GM12892 (cell line): ENCODE measurements at regions not wholly inside any gene's neighbourhood (a gene's known extent, or its start where the extent isn't known, plus 50 kb on each side); places are given as distances from the start of the nearest gene placed in this dataset.

Experiments
- DNase-seq: peaks from one replicate; pipeline ENCODE4 v3.0.0; 2011; ENCODE audit not compliant: insufficient read length
- FAIRE-seq: peaks from 2 replicates; lab custom pipeline; 2011; peaks lifted over from hg19 to GRCh38; lab: Jason Lieb, UNC
- POLR2A ChIP-seq: IDR thresholded peaks from 2 replicates; pipeline ENCODE4 v1.6.1; 2011; ENCODE audit warnings: low read depth, low read length, control low read depth
- POLR2AphosphoS5 ChIP-seq: IDR thresholded peaks from 2 replicates; pipeline ENCODE4 v1.6.1; 2011; ENCODE audit warnings: low read depth, low read length, control low read depth
- TAF1 ChIP-seq: IDR thresholded peaks from 2 replicates; pipeline ENCODE4 v1.6.1; 2011; ENCODE audit warnings: low read depth, mild to moderate bottlenecking, control low read depth, low read length, borderline replicate concordance

DNA sequence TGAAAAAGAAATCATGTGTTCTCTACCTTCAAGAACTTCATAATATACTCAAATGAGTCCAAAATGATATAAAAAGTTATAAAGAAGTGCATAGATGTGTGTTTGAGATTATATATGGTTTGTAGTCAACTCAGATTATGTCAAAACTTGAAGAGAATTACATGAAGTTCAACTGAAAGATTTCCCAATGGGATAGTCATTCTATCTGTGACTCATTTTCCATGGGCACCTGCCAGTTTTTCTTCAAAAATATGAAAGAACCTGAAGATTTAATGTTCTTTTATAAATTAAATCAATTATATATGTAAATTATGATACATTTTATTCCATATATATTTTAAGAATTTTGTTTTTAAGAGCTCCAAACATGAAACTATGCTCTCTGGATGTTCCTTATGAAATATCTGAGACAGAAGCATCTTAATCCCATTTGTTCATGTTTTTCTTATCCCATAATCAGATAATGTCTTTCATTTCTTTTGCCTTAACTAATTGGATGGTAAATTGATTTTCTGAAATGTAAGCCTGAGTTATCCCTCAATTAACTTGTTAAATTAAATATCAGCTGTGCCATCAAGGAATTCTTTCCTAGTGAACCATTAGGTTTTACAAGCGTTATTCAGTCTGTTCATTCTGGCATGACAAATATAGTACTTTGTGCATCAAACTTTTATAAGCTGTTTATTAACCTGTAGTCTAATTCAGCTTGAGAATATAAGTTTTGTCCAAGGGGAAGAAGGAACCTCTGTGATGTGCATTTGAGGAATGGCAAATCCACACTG, 387.1 kb downstream of the IPMK start:
- FAIRE-seq: no peak
- TF ChIP-seq POLR2AphosphoS5: no peak
- TF ChIP-seq TAF1: no peak
- no peak for TF ChIP-seq POLR2A

DNA sequence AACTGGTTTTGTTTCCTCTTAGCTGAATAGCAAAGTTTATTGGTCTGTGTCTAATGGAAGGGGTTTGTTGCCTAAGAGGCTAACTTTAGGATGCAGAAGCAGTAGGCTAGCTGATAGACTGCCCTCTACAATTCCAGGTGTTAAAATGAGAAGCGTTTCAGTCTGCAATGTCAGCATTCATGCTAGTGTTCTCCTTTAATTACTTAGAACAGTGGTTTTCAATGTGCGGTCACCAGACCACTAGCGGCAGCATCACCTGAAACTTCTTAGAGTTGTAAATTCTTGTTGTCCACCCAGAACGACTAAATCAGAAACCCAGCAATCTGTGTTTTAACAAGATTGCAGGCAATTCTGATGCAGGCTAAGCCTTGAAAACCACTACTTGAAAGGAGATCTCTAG, 392.9 kb downstream of the IPMK start:
- FAIRE-seq: no peak
- no peak for TF ChIP-seq POLR2A
- no peak for TF ChIP-seq POLR2AphosphoS5
- no peak for DNase-seq

More for the DNA sequence above, 387.1 kb downstream of the IPMK start:
- no peak for DNase-seq

DNA sequence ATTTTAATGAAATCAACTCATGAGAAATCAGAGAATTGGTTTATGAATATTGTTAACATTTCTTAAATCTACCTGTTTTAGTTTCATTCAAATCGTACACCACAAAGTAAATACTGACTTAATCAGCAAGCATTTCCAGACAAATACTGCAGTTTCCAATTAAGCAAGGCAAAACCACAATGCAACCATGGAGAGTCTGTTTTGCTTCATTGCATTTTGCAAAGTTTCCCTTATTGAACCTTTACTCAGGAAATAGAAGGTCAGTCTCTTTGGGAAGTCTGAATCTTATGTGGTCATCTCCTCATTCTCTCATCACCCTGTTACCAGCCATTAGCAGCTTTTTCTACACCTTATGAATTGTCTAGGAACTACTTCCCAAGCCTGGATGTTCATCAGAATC, 400.5 kb downstream of the IPMK start:
- no peak for TF ChIP-seq POLR2AphosphoS5
- TF ChIP-seq TAF1: no peak
- no peak for TF ChIP-seq POLR2A
- FAIRE-seq (no peak), DNase-seq (no peak)

DNA sequence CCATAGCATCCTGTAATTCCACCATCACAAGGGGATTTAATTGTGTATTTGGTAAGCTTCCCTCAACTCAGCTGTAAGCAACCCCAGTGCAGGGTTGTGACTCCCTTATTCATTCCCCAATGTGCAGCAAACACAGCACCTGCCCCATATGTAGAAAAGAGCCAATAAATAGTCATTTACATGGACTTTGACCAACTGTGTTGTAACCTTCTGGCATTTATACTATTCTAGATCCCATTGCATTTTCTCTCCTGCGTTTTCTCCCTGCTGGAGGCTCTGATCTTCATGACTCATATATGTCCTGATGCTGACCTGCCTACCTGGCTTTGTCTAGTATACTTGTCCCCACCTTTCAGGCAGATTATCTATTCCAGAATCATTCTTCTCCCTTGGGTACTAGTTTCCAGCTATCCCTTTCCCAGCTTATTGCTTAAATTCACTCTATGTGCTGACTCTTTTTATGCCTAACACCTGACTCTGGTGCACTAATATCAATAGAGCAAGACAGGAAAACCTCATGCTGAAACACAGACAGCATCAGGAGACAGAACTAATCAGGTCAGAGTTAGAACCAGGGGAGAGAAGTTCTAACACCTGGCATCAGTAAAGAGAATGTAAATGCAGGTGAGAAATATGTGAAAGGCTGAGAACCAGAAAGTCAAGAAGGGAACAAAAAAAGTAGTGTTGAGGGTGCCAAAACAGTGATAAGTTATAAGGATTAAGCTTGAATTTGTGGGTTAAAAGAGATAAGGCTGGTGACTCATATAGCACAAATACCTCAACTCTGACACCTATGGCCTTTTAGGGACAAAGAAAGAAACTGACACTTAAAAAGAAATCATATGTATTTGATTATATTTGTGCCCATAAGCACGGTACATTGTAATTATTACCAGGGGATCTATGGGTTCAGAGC, 402.7 kb downstream of the IPMK start:
- FAIRE-seq: no peak
- TF ChIP-seq POLR2A (no peak), TAF1 (no peak), POLR2AphosphoS5 (no peak)
- DNase-seq: no peak

DNA sequence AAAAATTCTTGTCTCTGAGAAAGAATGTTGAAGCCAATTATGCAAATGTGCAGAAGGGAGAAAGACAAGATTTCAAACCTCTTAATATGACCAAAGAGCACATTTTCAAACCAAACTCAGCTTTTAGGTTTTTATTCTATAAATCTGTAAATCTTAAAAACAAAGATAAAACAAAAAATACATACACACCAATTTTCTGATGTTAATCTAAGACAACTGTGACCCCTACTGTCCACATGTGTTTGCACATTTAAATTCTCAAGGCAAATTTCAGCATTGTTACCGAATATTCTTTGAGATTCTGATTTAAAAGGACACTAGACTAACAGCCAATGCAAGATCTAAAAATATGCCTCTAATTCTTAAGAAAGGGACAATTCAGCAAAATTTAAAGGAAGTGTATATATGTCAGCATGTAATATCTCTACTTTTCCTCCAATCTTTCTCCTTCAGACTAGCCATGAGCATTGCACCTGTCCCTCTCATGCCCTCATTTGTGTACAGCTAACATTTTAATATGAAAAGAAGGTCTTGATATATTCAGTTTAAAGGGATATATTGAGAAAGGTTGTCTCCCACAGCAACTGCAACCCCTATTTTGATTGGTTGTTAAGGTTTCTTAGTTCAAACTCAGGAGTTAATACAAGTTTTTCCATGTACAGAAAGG, 417.9 kb downstream of the IPMK start:
- no peak for FAIRE-seq
- TF ChIP-seq POLR2AphosphoS5: no peak
- no peak for TF ChIP-seq TAF1
- TF ChIP-seq POLR2A: no peak

DNA sequence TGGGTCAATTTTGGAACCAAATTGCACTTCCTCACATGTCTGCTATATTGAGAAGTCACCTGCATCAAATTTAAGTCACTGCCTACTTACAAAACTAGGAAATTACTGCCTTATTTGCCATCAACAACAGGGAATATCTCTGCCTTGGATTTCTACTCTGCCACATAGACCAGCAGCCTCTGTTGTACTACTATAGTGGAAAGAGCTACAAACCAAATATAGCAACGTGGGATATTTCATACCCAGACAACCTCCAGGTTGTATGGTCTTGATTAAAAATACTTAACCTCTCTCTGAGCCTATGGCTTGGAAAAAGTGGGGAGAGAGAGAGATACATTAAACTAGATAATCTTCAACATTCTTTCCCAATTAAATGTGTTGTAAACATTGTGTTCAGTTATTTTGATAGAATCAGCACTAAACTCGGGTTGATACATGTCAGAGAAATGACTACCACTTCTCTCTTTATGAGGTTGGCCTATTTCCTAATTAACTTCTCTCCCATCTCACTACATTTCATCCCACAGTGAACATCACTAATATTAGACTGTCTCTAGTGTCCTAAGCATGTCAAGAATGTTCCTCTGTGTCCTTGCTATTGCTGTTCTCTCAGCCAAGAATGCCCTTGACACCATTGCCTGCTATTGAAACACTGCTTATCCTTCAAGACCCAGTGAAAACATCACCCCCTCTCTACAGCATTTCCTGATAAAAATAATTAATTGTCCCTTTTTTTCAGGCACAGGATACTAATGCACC, 421.2 kb downstream of the IPMK start:
- DNase-seq (no peak), FAIRE-seq (no peak)
- no peak for TF ChIP-seq POLR2AphosphoS5
- no peak for TF ChIP-seq TAF1
- TF ChIP-seq POLR2A: no peak

More for the DNA sequence above, 417.9 kb downstream of the IPMK start:
- no peak for DNase-seq

DNA sequence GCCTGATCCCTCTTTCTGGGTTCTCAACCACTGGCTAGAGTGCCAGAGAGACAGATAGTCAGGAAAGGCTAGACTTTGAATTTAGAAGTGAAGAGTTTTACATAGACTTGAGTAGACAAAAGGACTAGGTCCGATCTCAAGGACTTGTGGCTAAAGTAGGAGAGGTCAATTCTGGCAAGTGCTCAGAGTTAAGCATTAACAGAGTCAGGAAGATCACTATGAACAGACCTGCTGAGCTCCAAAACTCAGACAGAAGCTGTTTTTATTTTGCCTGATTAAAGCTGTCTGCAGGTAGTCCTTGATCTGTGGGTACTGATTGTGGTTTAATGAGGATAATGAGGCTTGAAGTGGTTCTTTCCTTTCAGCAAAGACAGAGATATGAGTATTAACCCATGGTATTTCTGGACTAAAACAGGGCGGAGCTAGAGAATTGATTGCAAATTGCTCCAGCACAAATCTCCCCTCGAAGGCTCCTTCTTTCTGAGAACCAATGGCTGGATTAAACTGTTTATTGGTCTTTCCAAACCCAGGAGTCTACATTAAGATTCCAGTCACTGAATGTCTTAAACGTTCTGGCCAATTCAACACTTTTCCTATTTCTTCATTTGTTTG, 423.2 kb downstream of the IPMK start:
- no peak for TF ChIP-seq TAF1
- TF ChIP-seq POLR2AphosphoS5: no peak
- no peak for TF ChIP-seq POLR2A
- DNase-seq: no peak
- no peak for FAIRE-seq

DNA sequence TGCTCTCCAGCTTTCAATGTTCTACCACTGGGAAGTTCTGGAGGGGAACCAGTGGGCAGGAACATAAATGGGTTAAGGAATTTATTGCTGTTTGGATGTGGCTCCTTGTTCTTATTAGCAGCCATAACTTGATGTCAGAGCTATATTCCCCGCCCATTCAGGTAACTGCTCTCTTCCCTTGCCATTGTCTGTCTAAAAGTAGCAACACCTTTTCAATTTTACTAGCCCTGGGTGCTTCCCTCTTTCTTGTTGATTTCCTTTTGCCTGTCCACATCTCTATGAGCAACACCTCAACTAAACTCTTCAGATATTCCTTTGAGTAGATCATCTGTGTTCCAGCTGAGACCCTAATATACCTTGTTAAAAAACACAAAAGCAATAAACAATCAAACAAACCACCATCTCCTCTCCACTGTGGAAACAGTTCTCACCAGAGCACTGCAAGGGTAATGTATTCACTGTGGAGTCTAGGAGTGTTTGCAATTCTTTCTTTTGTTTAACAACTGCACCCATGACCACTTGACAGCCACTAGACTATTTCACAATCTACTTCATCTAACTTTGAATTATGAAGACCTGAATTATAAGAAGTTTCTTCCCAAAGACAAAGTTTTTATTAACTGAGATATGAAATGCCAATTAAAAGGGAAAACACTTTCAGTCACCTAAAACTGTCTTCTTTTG, 436.7 kb downstream of the IPMK start:
- no peak for TF ChIP-seq POLR2AphosphoS5
- TF ChIP-seq TAF1: no peak
- no peak for TF ChIP-seq POLR2A
- FAIRE-seq (no peak), DNase-seq (no peak)

DNA sequence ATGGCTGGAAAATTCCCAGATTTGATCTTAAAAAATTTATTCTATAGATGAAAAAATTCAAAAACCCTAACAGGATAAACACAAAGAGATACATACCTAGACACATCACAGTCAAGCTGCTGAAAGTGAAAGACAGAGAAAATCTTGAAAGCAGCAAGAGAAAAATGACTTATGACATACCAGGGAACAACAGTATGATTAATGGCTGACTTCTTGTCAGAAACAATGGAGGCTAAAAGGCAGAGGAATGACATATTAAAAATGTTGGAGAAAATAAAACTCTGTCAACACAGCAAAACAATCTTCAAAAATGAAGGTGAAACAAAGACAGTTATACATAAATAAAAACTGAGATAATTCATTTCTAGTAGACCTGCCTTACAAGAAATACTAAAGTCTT, 442.7 kb downstream of the IPMK start:
- DNase-seq (no peak), FAIRE-seq (no peak)
- TF ChIP-seq POLR2AphosphoS5: no peak
- no peak for TF ChIP-seq POLR2A
- no peak for TF ChIP-seq TAF1

DNA sequence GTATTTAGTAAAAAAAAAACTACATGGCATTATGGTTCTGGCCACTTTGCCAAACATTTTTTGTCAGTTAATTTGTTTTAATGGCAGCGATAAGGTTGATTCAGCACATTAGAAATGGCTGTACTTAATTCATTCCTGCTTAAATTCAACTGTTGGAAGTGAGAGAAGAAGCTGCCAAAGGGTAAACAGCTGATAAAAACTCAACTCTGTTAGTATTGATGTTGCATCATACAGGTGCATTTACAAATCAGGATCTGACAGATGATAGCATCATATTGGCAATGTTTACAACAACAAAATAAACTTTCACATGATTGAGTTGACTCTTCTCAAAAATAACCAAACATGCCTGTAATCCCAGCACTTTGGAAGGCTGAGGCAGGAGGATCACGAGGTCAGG, 444.3 kb downstream of the IPMK start:
- TF ChIP-seq TAF1: no peak
- TF ChIP-seq POLR2AphosphoS5: no peak
- no peak for TF ChIP-seq POLR2A
- DNase-seq (no peak), FAIRE-seq (no peak)

DNA sequence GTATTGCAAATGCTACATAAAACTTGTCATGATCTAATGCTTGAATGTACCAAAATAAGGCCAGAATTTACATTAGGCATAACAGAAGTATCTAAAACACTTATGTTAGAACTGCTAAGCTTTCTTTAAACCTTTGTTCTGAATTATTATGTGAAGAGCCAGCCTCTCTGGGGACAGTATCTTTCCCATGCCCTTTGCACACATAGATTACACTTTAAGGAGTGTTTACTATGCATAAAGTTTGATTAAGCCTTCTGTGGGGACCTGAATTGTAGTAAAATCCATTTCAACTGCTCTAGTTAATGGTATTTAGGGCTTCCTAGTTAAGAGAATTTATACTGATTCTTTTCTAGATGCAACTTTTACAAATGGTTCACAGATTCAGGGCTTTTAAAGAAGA, 444.7 kb downstream of the IPMK start:
- DNase-seq: no peak
- FAIRE-seq: no peak
- TF ChIP-seq POLR2A (no peak), POLR2AphosphoS5 (no peak), TAF1 (no peak)
